ENCODE measurements at regions not wholly inside any gene's neighbourhood (a gene's known extent, or its start where the extent isn't known, plus 50 kb on each side); places are given as distances from the start of the nearest gene placed in this dataset.

DNA sequence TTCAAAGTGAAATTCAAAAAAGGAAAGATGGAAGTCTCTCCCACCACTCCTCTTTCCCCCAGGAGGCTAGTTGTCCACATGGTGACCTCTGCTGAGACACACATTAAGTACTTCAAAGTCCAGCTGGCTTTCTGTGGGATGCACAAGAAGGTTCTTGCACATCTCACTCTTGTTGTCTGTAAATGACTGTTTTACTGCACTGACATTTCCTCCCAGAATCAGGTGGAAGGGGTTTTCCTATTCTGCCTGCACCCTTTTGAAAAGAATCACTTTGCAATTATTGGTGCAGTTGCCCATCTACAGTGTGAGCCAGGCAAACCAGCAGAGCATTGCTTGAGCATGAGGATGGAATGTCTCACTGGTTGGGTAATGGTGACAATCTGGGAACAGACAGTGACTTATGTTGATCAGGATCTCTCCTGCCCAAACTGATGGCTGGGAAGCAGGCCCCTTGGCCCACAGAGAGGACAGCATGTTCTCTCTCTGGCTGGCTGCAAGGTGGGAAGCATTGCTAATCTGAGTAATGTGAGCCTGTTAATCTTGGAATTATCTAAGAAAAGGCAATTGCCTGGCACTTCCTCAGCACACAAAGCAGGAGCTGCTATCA lies 347.7 kb upstream of the SATB1 start:
- TF ChIP-seq POLR2A (IDR thresholded peaks at IDR 0.05) (no peak), POLR2AphosphoS5 (IDR thresholded peaks at IDR 0.05; ENCODE audit: insufficient read depth in 1 of 2, low read depth in 1 of 2) (no peak), CTCF (IDR thresholded peaks at IDR 0.05) (no peak)
- no peak overlapping the region for H3K27ac ChIP-seq
- DNase-seq (ENCODE audit: extremely low spot score in 2 of 2): no peak
- no peaks in the 10 kb centered on the region for H3K36me3 ChIP-seq
- no peaks in the 10 kb centered on the region for H3K4me1 ChIP-seq
- no peaks in the 10 kb centered on the region for H3K9me3 ChIP-seq
- intact Hi-C loops (cut with DNase I): no loop called here
- no peaks in the 10 kb centered on the region for H3K27me3 ChIP-seq
- H3K4me3 ChIP-seq: no peak overlapping the region

- Histone ChIP-seq H3K4me1 (no peaks in the 10 kb centered on the region), H3K36me3 (no peaks in the 10 kb centered on the region), H3K4me3 (no peak overlapping the region), H3K27ac (no peak overlapping the region), H3K9me3 (no peaks in the 10 kb centered on the region), H3K27me3 (no peaks in the 10 kb centered on the region)
- intact Hi-C loops (cut with DNase I): no loop called here
- no peak for TF ChIP-seq POLR2A (IDR thresholded peaks at IDR 0.05)
- DNase-seq (ENCODE audit: extremely low spot score in 2 of 2): no peak
Observed at GRCh38 chr3:18771931-18772330, 346.8 kb upstream of the SATB1 start.

- Histone ChIP-seq H3K27me3 (no peaks in the 10 kb centered on the region), H3K27ac (no peak overlapping the region), H3K9me3 (no peaks in the 10 kb centered on the region), H3K4me3 (no peak overlapping the region), H3K36me3 (no peaks in the 10 kb centered on the region), H3K4me1 (no peaks in the 10 kb centered on the region)
- DNase-seq (ENCODE audit: extremely low spot score in 2 of 2): no peak
- intact Hi-C loops (cut with DNase I): no loop called here
- TF ChIP-seq CTCF (IDR thresholded peaks at IDR 0.05) (no peak), POLR2A (IDR thresholded peaks at IDR 0.05) (no peak), POLR2AphosphoS5 (IDR thresholded peaks at IDR 0.05; ENCODE audit: insufficient read depth in 1 of 2, low read depth in 1 of 2) (no peak)
Observed at GRCh38 chr3:18770800-18771199, 345.7 kb upstream of the SATB1 start.

GRCh38 chr3:18767756-18768303 lies 342.7 kb upstream of the SATB1 start:
- no peak overlapping the region for H3K27ac ChIP-seq
- no peaks in the 10 kb centered on the region for H3K4me1 ChIP-seq
- TF ChIP-seq CTCF (IDR thresholded peaks at IDR 0.05) (no peak), POLR2A (IDR thresholded peaks at IDR 0.05) (no peak)
- no peaks in the 10 kb centered on the region for H3K36me3 ChIP-seq
- intact Hi-C loops (cut with DNase I): no loop called here
- no peak for DNase-seq (ENCODE audit: extremely low spot score in 2 of 2)
- no peaks in the 10 kb centered on the region for H3K9me3 ChIP-seq
- H3K4me3 ChIP-seq: no peak overlapping the region
- no peaks in the 10 kb centered on the region for H3K27me3 ChIP-seq

GRCh38 chr3:18766974-18767373 lies 341.8 kb upstream of the SATB1 start:
- H3K4me3 ChIP-seq: no peak overlapping the region
- no peaks in the 10 kb centered on the region for H3K4me1 ChIP-seq
- intact Hi-C loops (cut with DNase I): no loop called here
- H3K27me3 ChIP-seq: no peaks in the 10 kb centered on the region
- no peak overlapping the region for H3K27ac ChIP-seq
- no peak for DNase-seq (ENCODE audit: extremely low spot score in 2 of 2)
- TF ChIP-seq POLR2A (IDR thresholded peaks at IDR 0.05): no peak
- TF ChIP-seq POLR2AphosphoS5 (IDR thresholded peaks at IDR 0.05; ENCODE audit: insufficient read depth in 1 of 2, low read depth in 1 of 2): no peak
- no peak for TF ChIP-seq CTCF (IDR thresholded peaks at IDR 0.05)
- no peaks in the 10 kb centered on the region for H3K36me3 ChIP-seq
- no peaks in the 10 kb centered on the region for H3K9me3 ChIP-seq

Data from vagina (tissue), 2 donors.